HG02981 (cell line): ENCODE measurements at regions not wholly inside any gene's neighbourhood (a gene's known extent, or its start where the extent isn't known, plus 50 kb on each side); places are given as distances from the start of the nearest gene placed in this dataset.

Experiments
- ATAC-seq: cut with Tn5 transposase; IDR thresholded peaks from one replicate; pipeline ENCODE4 v1.9.1; 2021; ENCODE audit warnings: mild to moderate bottlenecking, moderate library complexity; ENCODE audit not compliant: unreplicated experiment

DNA sequence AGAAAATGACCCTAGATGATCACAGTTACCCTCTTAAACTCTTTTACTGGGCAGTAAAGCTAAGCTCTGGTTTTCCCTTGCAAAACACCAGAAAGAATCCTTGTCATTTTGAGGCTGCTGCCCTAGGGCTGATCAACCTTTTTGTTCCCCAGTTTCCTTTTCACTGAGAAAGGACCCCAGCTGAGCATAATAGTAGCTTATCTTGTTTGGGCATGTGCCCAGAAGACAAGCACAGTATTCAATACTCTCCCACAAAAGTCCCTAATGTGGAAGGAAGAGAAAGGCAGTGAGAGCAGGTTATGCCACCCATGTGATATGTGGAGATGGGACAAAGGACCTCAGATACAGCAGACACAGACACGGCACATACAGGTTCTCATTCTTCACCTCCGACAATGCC, 332.6 kb upstream of the TMPO start:
- ATAC-seq: no peak

DNA sequence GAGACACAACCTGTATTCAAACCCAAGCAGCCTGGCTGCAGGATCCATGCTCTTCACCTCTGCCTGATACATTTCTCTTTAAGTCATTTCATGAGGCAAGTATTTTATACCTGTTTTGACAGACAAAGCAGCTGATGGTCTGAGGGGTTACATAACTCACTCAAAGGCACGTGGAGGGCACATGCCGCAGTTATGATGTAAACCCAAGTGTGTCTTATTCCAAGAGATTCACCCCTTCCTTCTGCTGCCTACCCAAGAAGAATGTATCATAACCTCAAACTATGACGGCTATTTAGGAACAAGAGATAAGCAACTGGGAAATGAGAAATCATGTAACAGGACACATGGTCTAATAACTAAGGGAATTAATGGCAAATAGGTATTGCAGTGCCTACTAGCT, 329.8 kb upstream of the TMPO start:
- ATAC-seq: no peak

DNA sequence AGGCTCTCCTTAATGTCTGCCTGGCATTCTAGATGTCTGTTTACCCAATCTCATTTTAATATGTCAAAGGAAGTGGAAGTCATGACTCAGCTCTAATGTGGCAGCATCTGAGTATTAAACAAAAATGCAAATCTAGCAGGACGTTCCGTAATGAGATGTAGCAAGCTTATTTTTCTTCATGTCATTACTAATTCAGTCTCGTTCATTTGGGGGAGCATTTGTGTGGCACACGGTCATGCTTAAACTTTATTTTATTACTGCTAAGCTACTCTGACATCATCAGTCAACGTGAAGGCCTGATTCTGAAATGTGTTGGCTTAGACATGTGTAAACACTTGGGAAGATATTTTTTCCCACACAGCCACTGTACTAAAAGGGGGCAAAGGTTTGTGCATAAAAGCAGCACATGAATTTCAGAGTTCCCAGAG, 326.7 kb upstream of the TMPO start:
- ATAC-seq: no peak

DNA sequence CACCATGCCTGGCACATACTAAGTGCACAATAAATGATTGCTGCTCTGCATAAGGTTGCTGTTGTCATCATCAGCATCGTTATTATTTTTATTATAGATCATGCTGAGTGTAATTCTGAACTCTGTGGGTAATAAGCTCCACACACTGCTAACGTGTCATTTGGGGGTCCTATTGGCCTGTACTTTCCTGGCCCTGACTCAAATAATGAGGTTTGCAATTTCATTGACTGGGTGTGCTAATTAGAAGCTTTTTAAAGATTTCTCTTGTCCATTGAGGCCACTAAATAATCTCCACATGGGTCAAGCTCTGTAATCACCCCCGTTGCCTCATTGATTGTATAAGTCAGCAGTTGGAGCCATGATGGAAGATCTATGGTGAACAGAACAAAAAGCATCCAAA, 320.8 kb upstream of the TMPO start:
- no peak for ATAC-seq

DNA sequence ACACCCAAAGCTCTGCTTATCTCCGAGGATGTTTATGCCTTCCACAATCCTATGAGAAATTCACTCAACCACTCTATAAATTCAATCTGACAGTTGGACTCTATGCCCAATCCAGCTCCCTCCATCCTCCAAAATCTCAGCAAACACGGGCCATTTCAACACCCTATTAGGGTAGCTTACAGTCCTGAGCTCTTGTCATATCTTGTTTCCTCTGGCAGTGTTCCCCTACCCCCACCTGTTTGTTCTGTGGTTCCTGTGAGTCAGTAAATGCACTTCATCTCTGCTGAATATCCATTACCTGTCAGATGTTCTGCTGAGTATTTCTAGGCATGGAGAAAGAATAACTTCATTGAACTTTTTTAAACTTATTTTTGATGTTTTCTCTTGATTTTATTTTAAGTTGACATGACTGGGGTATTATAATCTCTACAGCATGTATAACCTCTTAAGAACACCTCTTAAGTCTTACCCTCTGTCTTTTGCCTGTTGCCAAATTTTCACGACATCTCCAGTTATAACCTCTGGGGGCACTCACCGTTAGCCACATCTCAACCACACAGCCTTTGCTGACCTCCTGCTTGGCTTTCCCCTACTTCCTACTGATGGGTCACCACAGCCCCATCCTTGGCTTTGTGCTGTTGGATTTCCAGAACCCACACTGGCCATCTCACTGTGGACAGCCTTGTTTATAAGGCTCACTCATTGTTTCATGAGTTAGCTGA, 317.0 kb upstream of the TMPO start:
- no peak for ATAC-seq

DNA sequence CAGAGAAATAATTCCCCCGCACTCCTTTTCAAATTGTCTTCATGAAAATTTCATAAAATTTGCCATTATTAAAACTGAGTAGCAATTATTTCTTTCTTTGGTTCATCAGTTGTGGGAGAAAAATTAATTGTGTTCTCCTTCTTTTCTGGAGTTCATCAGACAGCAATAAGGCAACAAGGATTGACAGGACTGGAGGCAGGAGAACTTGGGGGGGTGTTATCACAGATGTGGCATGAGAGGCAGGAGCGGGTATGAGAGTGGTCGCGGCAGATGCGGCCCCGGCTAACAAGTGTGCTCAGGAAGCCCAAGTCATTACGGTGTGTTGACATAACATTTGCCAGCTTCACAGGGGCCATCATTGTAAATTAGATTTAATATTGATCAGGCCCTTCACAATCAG, 306.6 kb upstream of the TMPO start:
- ATAC-seq: no peak

DNA sequence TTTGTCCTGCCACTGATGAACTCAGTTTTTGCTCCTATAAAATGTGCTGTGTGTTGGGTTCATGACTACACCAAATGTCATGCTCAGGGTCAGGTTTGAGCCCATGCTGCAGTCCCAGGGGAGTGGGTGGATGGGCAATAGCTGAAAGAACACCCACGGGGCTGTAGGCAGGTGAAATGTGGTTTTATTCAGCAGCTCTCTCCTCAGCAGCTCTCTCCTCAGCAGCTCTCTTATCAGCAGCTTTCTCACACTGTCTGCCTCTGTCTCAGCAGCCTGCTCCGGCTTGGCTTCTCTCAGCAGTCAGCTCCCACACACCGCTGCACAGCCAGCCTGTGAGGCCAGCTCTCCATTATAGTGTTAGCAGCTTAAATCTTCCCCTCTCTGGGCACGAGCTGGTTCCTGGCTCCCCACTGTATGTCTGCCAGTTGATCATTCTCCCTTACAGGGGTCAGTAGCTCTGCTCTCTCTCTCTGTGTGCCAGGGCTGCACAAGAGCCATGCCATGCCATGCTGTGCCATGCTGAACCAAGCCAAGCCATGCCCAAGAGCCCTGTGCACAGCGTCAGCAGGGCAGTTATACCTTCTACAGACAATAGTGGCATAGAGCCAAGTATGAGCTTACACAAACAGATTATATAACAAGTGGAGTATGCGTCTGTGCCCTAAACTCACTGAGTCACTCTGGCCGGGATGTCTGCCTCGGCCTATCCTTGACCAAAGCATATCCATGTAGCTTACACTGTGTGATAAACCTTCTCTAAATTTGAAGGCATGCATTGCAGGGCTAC, 303.3 kb upstream of the TMPO start:
- ATAC-seq: no peak

DNA sequence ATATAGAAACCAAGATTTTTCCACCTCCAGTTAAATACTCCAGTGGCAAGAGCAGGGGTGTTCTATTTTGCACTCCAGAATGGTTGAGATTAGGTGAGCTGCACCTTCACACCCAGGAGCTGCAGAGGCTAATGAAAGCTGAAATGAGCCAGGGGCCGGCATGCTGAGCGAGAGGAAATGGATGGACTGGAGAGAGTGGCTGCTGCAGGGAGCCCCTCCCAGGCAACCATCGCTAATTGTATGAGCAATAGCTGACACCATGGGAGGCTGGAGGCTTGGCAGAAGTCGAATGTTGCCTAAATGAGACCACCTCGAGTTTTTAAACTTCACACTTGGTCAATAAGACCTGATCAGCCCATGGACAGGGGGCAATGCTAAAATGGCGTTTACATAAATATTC, 301.8 kb upstream of the TMPO start:
- ATAC-seq: no peak

DNA sequence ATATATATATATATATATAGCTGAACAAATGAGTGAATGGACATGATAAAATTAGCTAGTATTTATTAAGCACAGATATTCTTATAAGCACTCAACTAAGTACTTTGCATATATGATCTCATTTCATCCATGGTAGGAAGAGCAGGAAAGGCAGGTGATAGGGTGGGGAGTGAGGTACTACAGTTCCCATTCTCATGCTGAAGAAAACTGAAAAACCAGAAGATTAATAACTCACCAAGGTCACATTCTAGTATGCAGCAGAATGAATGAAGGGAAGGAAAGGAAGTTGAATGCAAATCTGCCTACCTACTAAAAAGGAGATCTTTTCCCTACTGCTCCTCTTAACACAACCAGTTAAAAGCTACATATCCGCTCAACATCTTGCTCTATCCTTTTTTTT, 298.1 kb upstream of the TMPO start:
- ATAC-seq: no peak

DNA sequence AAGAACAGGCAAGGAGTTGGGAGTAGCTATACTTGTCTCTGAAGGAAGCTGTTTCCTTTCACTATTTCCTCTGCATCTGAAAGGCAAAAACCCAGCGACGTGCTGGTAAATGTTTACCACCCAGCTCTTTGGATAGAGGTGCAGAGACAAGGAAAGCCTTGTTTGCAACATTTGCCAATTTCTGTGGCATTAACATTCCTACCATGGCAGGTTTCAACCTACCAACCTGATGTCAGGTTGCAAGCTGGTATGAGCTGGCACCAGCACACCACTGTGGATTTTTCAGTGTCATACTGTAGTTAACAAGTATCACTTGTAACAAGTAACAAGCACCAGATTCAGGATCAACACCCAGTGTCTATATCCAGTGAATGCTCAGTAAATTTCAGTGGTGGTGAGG, 294.8 kb upstream of the TMPO start:
- no peak for ATAC-seq

DNA sequence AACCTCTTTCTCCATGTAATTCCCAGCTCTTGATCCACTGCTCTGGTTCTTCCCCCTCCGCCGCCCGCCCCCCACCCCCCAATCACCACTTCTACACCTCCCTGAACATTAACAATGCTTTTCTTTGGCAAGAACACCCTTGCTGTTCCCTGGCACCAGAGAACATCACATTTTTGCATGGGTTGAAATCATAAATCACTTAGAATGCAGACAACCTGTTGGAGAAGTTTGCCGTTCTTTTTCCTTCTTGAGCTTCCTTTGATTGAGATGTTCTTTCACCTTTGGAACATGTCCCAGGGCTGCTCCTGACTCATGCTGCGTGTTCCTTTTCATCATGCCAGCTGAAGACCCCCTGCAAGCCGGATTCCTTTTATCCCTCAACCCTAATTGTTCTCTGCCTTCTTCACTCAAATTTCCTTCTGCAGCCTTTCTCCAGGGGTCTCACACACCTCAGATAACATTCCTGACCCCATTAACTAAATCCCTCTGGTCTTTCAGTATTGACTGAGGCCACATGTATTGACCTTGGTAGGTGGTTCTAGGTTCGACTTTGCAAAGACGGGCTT, 294.1 kb upstream of the TMPO start:
- ATAC-seq: no peak

DNA sequence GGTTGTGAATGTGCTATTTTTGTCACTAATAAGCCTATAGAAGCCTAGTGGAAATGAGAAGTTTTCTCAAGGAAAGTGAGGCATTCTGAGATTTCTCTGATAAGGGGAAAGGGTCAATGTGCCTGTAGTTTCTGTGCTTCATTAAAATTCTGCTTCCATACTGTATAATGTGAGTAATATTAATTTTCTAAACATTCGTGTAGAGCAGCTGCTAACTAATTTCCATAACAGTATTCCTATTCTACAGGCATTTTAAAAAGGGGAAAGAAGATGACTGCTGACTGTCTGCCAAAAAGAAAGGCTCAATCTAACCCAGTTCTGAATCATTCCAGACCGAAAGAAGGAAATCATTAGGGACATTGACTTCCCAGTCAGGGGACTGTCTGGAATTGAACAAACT, 293.3 kb upstream of the TMPO start:
- no peak for ATAC-seq

DNA sequence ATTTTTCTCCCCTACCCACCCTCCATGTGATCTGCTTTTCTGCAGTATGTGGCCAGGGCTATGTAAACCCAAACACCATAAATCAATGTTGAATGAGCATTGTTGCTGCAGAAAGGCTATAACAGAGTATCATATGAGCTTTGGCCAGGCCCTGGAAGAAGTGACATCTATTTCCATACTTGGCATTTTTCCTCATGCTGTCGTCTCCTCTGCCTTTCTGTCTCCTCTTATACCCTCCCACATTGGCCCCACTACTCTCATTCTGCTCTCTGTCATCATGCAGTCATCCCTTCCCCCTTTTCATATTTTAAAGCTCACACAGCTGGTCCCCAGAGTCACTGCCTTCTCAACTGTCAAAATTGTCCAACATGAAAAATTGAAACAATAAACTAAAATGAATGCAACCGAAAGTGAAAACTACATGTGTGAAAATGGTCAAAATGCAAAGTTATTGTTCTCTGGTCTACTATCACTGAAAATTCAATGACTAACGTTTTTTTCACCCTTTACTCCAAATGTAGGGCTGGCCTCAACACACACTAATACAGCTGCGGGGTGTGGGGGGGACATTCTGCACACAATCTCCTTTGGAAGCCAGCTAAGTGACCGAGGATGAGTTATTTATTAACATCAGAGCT, 290.7 kb upstream of the TMPO start:
- peak; percentile 77 for ATAC-seq

DNA sequence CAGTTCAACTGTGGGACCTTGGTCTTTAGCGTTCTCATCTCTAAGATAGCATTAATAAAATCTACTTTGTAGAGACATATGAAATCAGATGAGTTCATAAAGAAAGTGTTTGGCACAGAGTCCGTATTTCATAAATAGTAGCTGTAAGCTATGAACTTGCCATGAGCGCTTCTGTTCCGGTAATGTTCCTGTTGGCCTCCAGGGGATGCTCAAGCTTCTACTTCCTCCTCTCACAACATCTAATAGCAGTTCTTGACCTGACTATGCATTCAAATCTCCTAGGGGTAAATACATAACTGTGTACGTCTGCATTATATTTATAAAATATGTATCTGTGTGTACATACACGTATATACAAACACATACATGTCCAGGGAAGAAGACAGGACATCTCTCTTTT, 288.2 kb upstream of the TMPO start:
- ATAC-seq: no peak

DNA sequence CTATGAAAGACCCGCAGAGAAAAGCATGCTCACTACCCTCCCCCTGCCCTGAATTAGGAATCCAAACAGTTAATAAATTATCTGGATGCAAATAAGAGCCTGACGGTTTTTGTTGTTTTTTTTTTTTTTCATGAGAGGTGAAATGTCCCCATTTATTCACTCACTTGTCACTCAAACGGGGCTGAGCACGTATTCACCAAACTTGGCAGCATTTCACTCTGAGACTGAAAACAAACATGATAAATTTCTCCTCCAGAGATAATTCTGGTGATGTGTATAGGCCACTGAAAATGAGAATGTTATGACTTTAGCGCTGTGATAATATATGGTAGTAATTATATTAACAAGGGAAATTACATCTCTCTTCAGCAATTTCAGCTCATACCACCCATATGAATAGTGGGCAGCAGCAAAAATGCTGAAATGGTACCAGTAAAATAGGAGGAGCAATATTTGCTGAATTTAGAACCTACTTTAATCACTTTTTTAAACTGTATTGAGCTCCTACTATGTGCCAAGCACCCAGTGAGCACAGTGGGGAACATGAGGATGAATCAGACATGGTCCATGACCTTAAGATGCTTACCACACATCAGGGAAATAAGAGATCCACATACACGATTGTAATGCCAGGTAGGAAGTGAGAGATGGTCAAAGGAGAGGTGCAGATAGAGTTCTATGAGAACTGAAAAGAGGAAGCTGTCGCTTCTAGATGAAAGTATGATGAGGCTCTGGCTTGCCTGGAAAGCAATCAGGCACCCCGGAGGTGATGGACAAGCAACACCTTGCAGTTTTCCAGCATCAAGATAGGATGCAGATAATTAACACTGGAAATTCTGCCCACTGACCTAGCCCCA, 286.5 kb upstream of the TMPO start:
- no peak for ATAC-seq

DNA sequence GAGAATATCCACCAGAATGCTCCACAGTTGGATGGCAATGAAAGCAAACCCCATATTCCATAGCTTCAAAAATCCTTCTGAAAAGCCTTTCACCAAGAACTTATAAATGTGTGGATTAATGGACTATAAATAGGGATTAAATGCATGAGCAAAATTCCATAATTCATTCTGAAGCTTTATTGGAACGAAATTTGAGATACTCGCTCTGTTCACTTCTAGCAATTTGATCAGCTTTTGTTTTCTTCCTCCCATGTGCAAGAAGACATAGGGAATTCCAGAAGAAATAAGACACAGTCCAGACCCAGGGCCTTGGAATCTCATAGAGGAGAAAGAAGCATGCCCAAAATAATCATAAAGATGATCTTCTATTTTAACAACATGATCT, 285.9 kb upstream of the TMPO start:
- ATAC-seq: no peak

DNA sequence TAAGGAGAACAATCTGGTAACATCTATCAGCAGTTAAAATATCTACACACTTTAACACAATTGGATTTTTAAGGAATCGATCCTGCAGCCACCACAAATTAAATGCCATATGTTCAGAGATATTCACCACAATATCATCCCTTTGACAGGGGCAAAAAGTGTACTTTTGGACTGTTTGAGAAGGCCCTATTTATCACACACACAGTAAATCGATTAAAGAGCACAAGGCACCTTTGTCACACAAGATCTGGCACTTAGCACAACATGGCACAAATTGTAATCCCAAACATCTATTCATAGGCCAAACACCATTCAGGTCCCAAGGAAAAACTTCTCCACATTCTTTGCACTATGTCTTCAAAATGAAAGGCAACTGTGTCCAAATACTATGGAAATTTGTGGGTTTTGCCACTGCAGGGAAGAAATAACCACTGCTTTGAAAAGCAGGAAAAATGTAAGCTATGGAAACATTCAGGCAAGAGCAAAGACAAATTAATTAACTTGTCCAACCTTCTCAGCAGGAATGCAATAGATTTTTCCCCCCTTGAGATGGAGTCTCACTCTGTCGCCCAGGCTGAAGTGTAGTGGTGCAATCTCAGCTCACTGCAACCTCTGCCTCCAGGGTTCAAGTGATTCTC, 282.5 kb upstream of the TMPO start:
- no peak for ATAC-seq

DNA sequence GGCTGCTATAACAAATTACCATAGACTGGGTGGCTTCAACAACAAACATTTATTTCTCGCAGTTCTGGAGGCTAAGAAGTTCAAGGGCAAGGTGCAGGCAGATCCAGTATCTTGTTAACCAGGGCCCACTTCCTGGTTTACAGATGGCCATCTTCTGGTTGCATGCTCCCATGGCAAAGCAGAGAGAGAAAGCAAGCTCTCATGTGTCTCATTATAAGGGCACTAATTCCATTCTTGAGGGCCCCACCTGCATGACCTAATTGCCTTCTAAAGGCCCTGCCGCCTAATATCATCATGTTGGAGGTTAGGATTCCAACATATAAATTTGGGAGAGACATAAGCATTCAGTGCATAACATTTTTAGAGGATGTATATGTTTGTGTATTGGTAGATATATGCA, 280.1 kb upstream of the TMPO start:
- no peak for ATAC-seq

DNA sequence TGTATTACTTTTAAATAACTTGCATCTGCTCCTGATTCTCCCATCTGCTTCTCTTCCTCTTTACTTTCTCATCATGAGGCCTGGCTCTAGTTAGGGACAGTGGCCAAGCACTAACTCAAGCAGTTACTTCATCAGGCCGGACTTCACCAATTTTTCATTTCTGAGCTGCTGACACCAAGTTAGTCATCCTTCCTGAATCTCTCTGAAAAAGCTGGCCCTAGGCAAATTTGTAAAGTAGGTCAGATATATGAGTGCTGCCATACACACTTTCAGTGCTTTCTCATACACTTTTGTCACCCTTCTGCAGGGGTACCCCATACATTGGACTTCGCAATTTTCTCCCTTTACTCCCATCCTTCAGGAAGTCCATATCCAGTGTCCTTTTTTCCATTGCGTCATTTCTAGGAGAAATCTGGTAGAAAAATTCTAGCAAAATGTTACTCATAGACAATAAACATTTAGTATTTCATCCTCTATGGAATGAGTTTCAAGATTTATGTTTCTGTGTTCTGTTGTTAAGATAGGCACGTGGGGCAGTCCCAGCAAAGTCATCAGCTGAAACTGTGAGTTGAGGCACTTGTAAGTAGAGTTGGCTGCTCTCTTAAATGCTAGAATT, 276.8 kb upstream of the TMPO start:
- ATAC-seq: no peak

DNA sequence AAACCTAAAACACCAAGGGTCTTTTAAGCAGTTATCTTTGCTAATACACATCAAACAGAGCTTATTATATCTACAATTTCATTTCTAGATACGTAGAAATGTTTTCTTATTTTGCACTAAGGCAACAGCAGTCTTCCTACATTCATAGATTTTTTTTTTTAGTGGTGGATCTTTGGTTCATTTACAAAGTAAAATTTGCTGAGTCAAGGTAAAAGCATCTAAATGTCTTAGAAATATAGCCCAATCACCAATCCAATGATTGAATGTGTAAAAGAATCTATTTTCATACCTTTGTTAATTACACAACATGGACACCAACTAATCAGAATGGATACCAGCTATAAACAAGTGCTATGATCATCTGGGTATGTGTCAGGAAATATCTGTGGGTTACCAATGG, 272.2 kb upstream of the TMPO start:
- no peak for ATAC-seq
